Astrocyte (in vitro differentiated cells and primary cell): ENCODE measurements at regions not wholly inside any gene's neighbourhood (a gene's known extent, or its start where the extent isn't known, plus 50 kb on each side); places are given as distances from the start of the nearest gene placed in this dataset.

Experiments
- EZH2 ChIP-seq: IDR thresholded peaks from 2 replicates; pipeline ENCODE4 v1.6.1; 2012; ENCODE audit warnings: mild to moderate bottlenecking, low read length, inconsistent platforms; ENCODE audit not compliant: insufficient read depth
- TF ChIP-seq, protein P1 (sequence below): IDR thresholded peaks from 2 replicates; pipeline ENCODE4 v1.5.1; 2011; ENCODE audit warnings: low read depth, mild to moderate bottlenecking, inconsistent platforms, low read length, moderate library complexity; ENCODE audit not compliant: insufficient read depth

DNA sequence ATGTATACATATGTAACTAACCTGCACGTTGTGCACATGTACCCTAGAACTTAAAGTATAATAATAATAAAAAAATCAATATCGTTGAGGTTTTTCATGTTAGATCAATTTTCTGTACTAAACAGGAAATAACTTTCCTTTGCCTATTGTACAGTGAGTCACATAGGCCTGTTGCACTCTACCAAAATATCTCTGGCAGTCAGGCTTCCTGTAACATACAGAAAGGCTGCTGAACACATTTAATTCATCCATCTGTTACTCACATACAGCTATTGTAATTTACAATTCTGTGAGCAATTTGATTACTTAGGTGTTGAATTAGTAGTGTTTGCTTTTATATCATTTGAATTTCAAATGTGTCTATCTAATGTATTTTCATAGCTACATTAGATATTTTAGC, 427.8 kb downstream of the TMA16 start:
- TF ChIP-seq, protein P1, sequence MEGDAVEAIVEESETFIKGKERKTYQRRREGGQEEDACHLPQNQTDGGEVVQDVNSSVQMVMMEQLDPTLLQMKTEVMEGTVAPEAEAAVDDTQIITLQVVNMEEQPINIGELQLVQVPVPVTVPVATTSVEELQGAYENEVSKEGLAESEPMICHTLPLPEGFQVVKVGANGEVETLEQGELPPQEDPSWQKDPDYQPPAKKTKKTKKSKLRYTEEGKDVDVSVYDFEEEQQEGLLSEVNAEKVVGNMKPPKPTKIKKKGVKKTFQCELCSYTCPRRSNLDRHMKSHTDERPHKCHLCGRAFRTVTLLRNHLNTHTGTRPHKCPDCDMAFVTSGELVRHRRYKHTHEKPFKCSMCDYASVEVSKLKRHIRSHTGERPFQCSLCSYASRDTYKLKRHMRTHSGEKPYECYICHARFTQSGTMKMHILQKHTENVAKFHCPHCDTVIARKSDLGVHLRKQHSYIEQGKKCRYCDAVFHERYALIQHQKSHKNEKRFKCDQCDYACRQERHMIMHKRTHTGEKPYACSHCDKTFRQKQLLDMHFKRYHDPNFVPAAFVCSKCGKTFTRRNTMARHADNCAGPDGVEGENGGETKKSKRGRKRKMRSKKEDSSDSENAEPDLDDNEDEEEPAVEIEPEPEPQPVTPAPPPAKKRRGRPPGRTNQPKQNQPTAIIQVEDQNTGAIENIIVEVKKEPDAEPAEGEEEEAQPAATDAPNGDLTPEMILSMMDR = no peak
- TF ChIP-seq EZH2 = no peak
